Loucy (cell line): ENCODE measurements at regions not wholly inside any gene's neighbourhood (a gene's known extent, or its start where the extent isn't known, plus 50 kb on each side); places are given as distances from the start of the nearest gene placed in this dataset.

Source experiments
- EZH2phosphoT487 ChIP-seq: fragments of 200-600 bp; IDR thresholded peaks from 2 replicates; pipeline ENCODE4 v1.6.1; 2018; ENCODE audit warnings: antibody characterized with exemption, mild to moderate bottlenecking, moderate library complexity, borderline replicate concordance
- TF ChIP-seq, protein P1 (sequence below): fragments of 200-600 bp; sonication (generic); conservative IDR thresholded peaks from 2 replicates; pipeline ENCODE4 v1.5.1; 2014; ENCODE audit warnings: mild to moderate bottlenecking, antibody characterized with exemption, low read length

DNA sequence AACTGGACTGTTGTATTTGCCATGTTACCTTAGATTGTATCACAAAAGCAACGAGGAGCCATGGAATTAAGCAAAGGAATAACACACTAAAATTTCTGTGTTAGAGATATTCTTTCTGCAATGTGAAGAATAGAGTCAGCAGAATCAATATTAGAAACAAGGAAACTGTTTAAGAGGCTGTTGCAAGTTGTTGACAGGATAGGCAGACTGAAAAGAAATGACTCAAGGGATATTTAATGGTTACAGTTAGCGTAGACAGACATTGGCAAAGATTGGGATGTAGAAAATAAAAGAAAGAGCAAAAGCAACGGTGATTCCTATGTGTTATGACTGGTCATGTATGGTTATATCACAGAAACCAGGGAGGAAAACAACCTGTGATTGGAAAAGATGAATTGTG, 299.0 kb upstream of the PPFIA2 start:
- TF ChIP-seq, protein P1, sequence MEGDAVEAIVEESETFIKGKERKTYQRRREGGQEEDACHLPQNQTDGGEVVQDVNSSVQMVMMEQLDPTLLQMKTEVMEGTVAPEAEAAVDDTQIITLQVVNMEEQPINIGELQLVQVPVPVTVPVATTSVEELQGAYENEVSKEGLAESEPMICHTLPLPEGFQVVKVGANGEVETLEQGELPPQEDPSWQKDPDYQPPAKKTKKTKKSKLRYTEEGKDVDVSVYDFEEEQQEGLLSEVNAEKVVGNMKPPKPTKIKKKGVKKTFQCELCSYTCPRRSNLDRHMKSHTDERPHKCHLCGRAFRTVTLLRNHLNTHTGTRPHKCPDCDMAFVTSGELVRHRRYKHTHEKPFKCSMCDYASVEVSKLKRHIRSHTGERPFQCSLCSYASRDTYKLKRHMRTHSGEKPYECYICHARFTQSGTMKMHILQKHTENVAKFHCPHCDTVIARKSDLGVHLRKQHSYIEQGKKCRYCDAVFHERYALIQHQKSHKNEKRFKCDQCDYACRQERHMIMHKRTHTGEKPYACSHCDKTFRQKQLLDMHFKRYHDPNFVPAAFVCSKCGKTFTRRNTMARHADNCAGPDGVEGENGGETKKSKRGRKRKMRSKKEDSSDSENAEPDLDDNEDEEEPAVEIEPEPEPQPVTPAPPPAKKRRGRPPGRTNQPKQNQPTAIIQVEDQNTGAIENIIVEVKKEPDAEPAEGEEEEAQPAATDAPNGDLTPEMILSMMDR = no peak
- no peak for TF ChIP-seq EZH2phosphoT487
